ENCODE measurements at regions not wholly inside any gene's neighbourhood (a gene's known extent, or its start where the extent isn't known, plus 50 kb on each side); places are given as distances from the start of the nearest gene placed in this dataset.
"Not testable (repeated sequence)": the region's sequence is repeated elsewhere in the genome, so short reads cannot be mapped to it uniquely, and the experiment has no call there.

GRCh38 chrX:102849396-102849795 lies 87.7 kb upstream of the RAB40AL start:
- H3K4me3 ChIP-seq (replicated peaks; ENCODE audit: low read depth, low read length), result no peak overlapping the region
- DNase-seq (ENCODE audit: extremely low read depth, low read depth), result no peak
- no peak for TF ChIP-seq CTCF (IDR thresholded peaks at IDR 0.05; ENCODE audit: low read depth, low read length, missing control alignments)

- DNase-seq (ENCODE audit: extremely low read depth, low read depth); H3K4me3 ChIP-seq (replicated peaks; ENCODE audit: low read depth, low read length): not testable (repeated sequence)
Measured at GRCh38 chrX:102858826-102859549, 78.1 kb upstream of the RAB40AL start.

- no peak for TF ChIP-seq CTCF (IDR thresholded peaks at IDR 0.05; ENCODE audit: low read depth, low read length, missing control alignments)
- H3K4me3 ChIP-seq (replicated peaks; ENCODE audit: low read depth, low read length), result no peak overlapping the region
- DNase-seq (ENCODE audit: extremely low read depth, low read depth), result no peak
Measured at GRCh38 chrX:102859550-102859871, 77.6 kb upstream of the RAB40AL start.

- DNase-seq (ENCODE audit: extremely low read depth, low read depth), result no peak
Measured at GRCh38 chrX:102860235-102860634, 76.8 kb upstream of the RAB40AL start.

GRCh38 chrX:102863735-102864134 lies 73.3 kb upstream of the RAB40AL start:
- TF ChIP-seq CTCF (IDR thresholded peaks at IDR 0.05; ENCODE audit: low read depth, low read length, missing control alignments), result peak; percentile 75
- no peak overlapping the region for H3K4me3 ChIP-seq (replicated peaks; ENCODE audit: low read depth, low read length)
- DNase-seq (ENCODE audit: extremely low read depth, low read depth), result peak; percentile 50

More at GRCh38 chrX:102860235-102860634, 76.8 kb upstream of the RAB40AL start:
- H3K4me3 ChIP-seq (replicated peaks; ENCODE audit: low read depth, low read length), result no peak overlapping the region
- TF ChIP-seq CTCF (IDR thresholded peaks at IDR 0.05; ENCODE audit: low read depth, low read length, missing control alignments), result no peak

GRCh38 chrX:102866981-102867656 lies 70.0 kb upstream of the RAB40AL start:
- DNase-seq (ENCODE audit: extremely low read depth, low read depth), result no peak
- H3K4me3 ChIP-seq (replicated peaks; ENCODE audit: low read depth, low read length), result no peak overlapping the region
- TF ChIP-seq CTCF (IDR thresholded peaks at IDR 0.05; ENCODE audit: low read depth, low read length, missing control alignments), result no peak

GRCh38 chrX:102883491-102883890 lies 53.6 kb upstream of the RAB40AL start:
- no peak for DNase-seq (ENCODE audit: extremely low read depth, low read depth)
- no peak for TF ChIP-seq CTCF (IDR thresholded peaks at IDR 0.05; ENCODE audit: low read depth, low read length, missing control alignments)
- no peak overlapping the region for H3K4me3 ChIP-seq (replicated peaks; ENCODE audit: low read depth, low read length)
